T-cell (primary cell): ENCODE measurements at regions not wholly inside any gene's neighbourhood (a gene's known extent, or its start where the extent isn't known, plus 50 kb on each side); places are given as distances from the start of the nearest gene placed in this dataset.
A peak's percentile ranks its signal among the peaks of the same experiment; 100 is the strongest.

ENCODE experiments used
- ATAC-seq, 4 experiments: fragments of 200-7000 bp in 3 of 4; fragments of 150-1000 bp in 1 of 4; cut with Tn5 transposase; replicated peaks in 1 of 4; 1 replicate in 3 of 4; 2 replicates in 1 of 4; pipeline ENCODE4 v1.10.0; 2021; ENCODE audit warnings: moderate library complexity in 3 of 4, mild to moderate bottlenecking in 2 of 4, moderate number of reproducible peaks in 1 of 4
- CTCF ChIA-PET, 2 donors: fragments of 300-600 bp; sonication (Branson Sonifier 250); formaldehyde crosslinking; loops; one replicate each; lab custom pipeline; 2022; ENCODE audit warnings: antibody characterized with exemption in 2 of 2; lab: Charles Lee
- POLR2A ChIA-PET, 2 donors: fragments of 300-600 bp; sonication (Branson Sonifier 250); formaldehyde crosslinking; loops; one replicate each; lab custom pipeline; 2022; ENCODE audit warnings: antibody characterized with exemption in 2 of 2; lab: Charles Lee
- DNase-seq, 35 experiments: peaks; one replicate each; pipeline versions ENCODE4 v3.0.0 to v3.0.0-alpha.2; 2013 to 2023
- H3K27ac ChIP-seq: one replicate; pipeline ENCODE4 v1.5.1; 2013; ENCODE audit warnings: low read length
- H3K27me3 ChIP-seq, 2 experiments: replicated peaks in 1 of 2; 1 replicate in 1 of 2; 2 replicates in 1 of 2; pipeline versions ENCODE4 v1.6.1 to v1.7.0; 2013; ENCODE audit warnings: low read length in 1 of 2, mixed read lengths in 1 of 2; ENCODE audit not compliant: control insufficient read depth in 2 of 2, insufficient read depth in 2 of 2; ENCODE audit errors: extremely low read depth in 1 of 2
- H3K36me3 ChIP-seq, 2 donors: 1 replicate in 1 of 2; 2 replicates in 1 of 2; pipeline versions ENCODE4 v1.6.1 to v1.7.0; 2013; ENCODE audit warnings: low read length in 1 of 2; ENCODE audit not compliant: control insufficient read depth in 2 of 2, insufficient read depth in 1 of 2; ENCODE audit errors: extremely low read depth in 1 of 2
- H3K4me1 ChIP-seq, 2 experiments: 1 replicate in 1 of 2; 2 replicates in 1 of 2; pipeline versions ENCODE4 v1.6.1 to v1.7.0; 2013; ENCODE audit warnings: low read length in 2 of 2, mixed read lengths in 1 of 2; ENCODE audit not compliant: insufficient read depth in 2 of 2, control insufficient read depth in 1 of 2; ENCODE audit errors: extremely low read depth in 1 of 2
- H3K4me3 ChIP-seq, 2 donors: 1 replicate in 1 of 2; 2 replicates in 1 of 2; pipeline versions ENCODE4 v1.5.1 to v1.7.0; 2013; ENCODE audit warnings: mild to moderate bottlenecking in 2 of 2, low read length in 1 of 2, moderate library complexity in 1 of 2; ENCODE audit not compliant: control insufficient read depth in 1 of 2; ENCODE audit errors: extremely low read depth in 1 of 2
- H3K9me3 ChIP-seq: 2 replicates; pipeline ENCODE4 v1.7.0; 2013
- H3K27ac Mint-ChIP-seq, 2 donors: one replicate each; pipeline ENCODE4 v1.8.0; 2020 to 2021; ENCODE audit warnings: mild to moderate bottlenecking in 2 of 2, mixed read lengths in 2 of 2
- H3K27me3 Mint-ChIP-seq, 2 donors: one replicate each; pipeline ENCODE4 v1.8.0; 2021 to 2022; ENCODE audit warnings: mixed read lengths in 2 of 2
- H3K36me3 Mint-ChIP-seq: one replicate; pipeline ENCODE4 v1.8.0; 2021; ENCODE audit warnings: mixed read lengths
- H3K4me1 Mint-ChIP-seq, 3 donors: one replicate each; pipeline ENCODE4 v1.8.0; 2020 to 2022; ENCODE audit warnings: mixed read lengths in 3 of 3, mild to moderate bottlenecking in 1 of 3
- H3K4me3 Mint-ChIP-seq, 3 donors: one replicate each; pipeline ENCODE4 v1.8.0; 2020 to 2022; ENCODE audit warnings: mild to moderate bottlenecking in 3 of 3, mixed read lengths in 3 of 3, moderate library complexity in 3 of 3
- H3K9me3 Mint-ChIP-seq, 3 donors: one replicate each; pipeline ENCODE4 v1.8.0; 2020 to 2022; ENCODE audit warnings: mixed read lengths in 3 of 3
- WGBS: methylation state at CpG from one replicate; pipeline ENCODE4 v1.1.5; 2013; ENCODE audit warnings: missing lambda C conversion rate; ENCODE audit not compliant: insufficient coverage; 5-methylcytosine and 5-hydroxymethylcytosine counted together

GRCh38 chr4:38309471-38309870, 349.3 kb downstream of the PTTG2 start:
- Histone ChIP-seq H3K4me1 (peaks cover 28 to 42% of the 10 kb centered on the region in 2 experiments), H3K27ac (no peak overlapping the region), H3K36me3 (no peaks in the 10 kb centered on the region), H3K27me3 (no peaks in the 10 kb centered on the region), H3K9me3 (no peaks in the 10 kb centered on the region), H3K4me3 (no peak overlapping the region)
- Mint-ChIP-seq H3K4me1 (peaks cover 51 to 69% (median 69%) of the 10 kb centered on the region in 3 donors), H3K36me3 (no peaks in the 10 kb centered on the region), H3K9me3 (no peaks in the 10 kb centered on the region), H3K27ac (peak overlapping the region in 1 of 2 donors; percentile 14), H3K4me3 (no peak overlapping the region), H3K27me3 (no peaks in the 10 kb centered on the region)
- ChIA-PET CTCF (interaction anchor here (0.5 to 2.8 kb wide), 5 partner anchors 9 to 366 kb away, joined by 3 to 38 read pairs (median 7); no protein-coding TSS in a partner anchor), POLR2A (interaction anchor here in 1 of 2 donors (0.6 kb wide), 2 partner anchors 316 to 732 kb away, joined by 3 to 6 read pairs; no protein-coding TSS in a partner anchor)
- no peak for DNase-seq
- WGBS = no CpG with 5 or more reads among the region's 1 CpG
- ATAC-seq = no peak

- Histone ChIP-seq H3K4me3 (peak overlapping the region in 1 of 2 donors; percentile 14), H3K4me1 (peaks cover 28 to 42% of the 10 kb centered on the region in 2 experiments), H3K27me3 (no peaks in the 10 kb centered on the region), H3K27ac (peak overlapping the region; percentile 66), H3K9me3 (no peaks in the 10 kb centered on the region), H3K36me3 (no peaks in the 10 kb centered on the region)
- POLR2A ChIA-PET = interaction anchor here in 1 of 2 donors (1.1 to 1.7 kb wide), 2 partner anchors 9 to 356 kb away, joined by 4 to 10 read pairs; no protein-coding TSS in a partner anchor
- Mint-ChIP-seq H3K9me3 (no peaks in the 10 kb centered on the region), H3K4me1 (peaks cover 51 to 76% (median 65%) of the 10 kb centered on the region in 3 donors), H3K36me3 (no peaks in the 10 kb centered on the region), H3K27ac (peak overlapping the region; percentile 86 to 91), H3K4me3 (peak overlapping the region; percentile 18 to 70 (median 52)), H3K27me3 (no peaks in the 10 kb centered on the region)
- ATAC-seq (peak; percentile 97 to 99 (median 98)), DNase-seq (peak; percentile 27 to 90 (median 58))
- CTCF ChIA-PET = interaction anchor here (0.6 to 2.8 kb wide), 10 partner anchors 8 to 1445 kb away, joined by 3 to 38 read pairs (median 4); no protein-coding TSS in a partner anchor
- WGBS = 0% methylated on average over 1 of the region's 4 CpGs
Measured at GRCh38 chr4:38310446-38311043, 350.3 kb downstream of the PTTG2 start.

GRCh38 chr4:38311495-38312126, 351.4 kb downstream of the PTTG2 start:
- Histone ChIP-seq H3K9me3 (no peaks in the 10 kb centered on the region), H3K27ac (peak overlapping the region; percentile 66), H3K36me3 (no peaks in the 10 kb centered on the region), H3K4me1 (peaks cover 26 to 34% of the 10 kb centered on the region in 2 experiments), H3K4me3 (no peak overlapping the region), H3K27me3 (no peaks in the 10 kb centered on the region)
- H3K4me1 Mint-ChIP-seq = peaks cover 44 to 68% (median 56%) of the 10 kb centered on the region in 3 donors
- ChIA-PET CTCF (interaction anchor here in 1 of 2 donors (1.2 to 2.8 kb wide), 3 partner anchors 7 to 363 kb away, joined by 4 to 38 read pairs (median 6); no protein-coding TSS in a partner anchor), POLR2A (interaction anchor here in 1 of 2 donors (1.7 kb wide), 1 partner anchor 8 kb away, joined by 10 read pairs; no protein-coding TSS in a partner anchor)
- no peaks in the 10 kb centered on the region for H3K27me3 Mint-ChIP-seq
- no CpG with 5 or more reads among the region's 8 CpGs for WGBS
- no peak for DNase-seq
- H3K36me3 Mint-ChIP-seq = no peaks in the 10 kb centered on the region
- H3K4me3 Mint-ChIP-seq = peak overlapping the region in 1 of 3 donors; percentile 70
- no peak for ATAC-seq
- no peaks in the 10 kb centered on the region for H3K9me3 Mint-ChIP-seq
- peak overlapping the region; percentile 48 to 86 for H3K27ac Mint-ChIP-seq

GRCh38 chr4:38313175-38313574, 350.8 kb upstream of the KLF3 start:
- H3K36me3 ChIP-seq = no peaks in the 10 kb centered on the region
- H3K4me3 ChIP-seq = no peak overlapping the region
- H3K27ac ChIP-seq = no peak overlapping the region
- H3K27me3 ChIP-seq = no peaks in the 10 kb centered on the region
- DNase-seq = no peak
- H3K4me1 ChIP-seq = peaks cover 25 to 33% of the 10 kb centered on the region in 2 experiments
- H3K27ac Mint-ChIP-seq = no peak overlapping the region
- no peak for ATAC-seq
- H3K4me3 Mint-ChIP-seq = no peak overlapping the region
- H3K36me3 Mint-ChIP-seq = no peaks in the 10 kb centered on the region
- peaks cover 37 to 69% (median 49%) of the 10 kb centered on the region in 3 donors for H3K4me1 Mint-ChIP-seq
- POLR2A ChIA-PET = no interaction called here
- H3K9me3 Mint-ChIP-seq = no peaks in the 10 kb centered on the region
- no peaks in the 10 kb centered on the region for H3K27me3 Mint-ChIP-seq
- CTCF ChIA-PET = interaction anchor here (0.5 to 0.7 kb wide), 2 partner anchors 114 to 1963 kb away, joined by 3 to 5 read pairs; no protein-coding TSS in a partner anchor
- no CpG with 5 or more reads among the region's 5 CpGs for WGBS
- H3K9me3 ChIP-seq = no peaks in the 10 kb centered on the region

- POLR2A ChIA-PET = no interaction called here
- Histone ChIP-seq H3K4me1 (peaks cover 31 to 40% of the 10 kb centered on the region in 2 experiments), H3K27ac (no peak overlapping the region), H3K9me3 (no peaks in the 10 kb centered on the region), H3K27me3 (no peaks in the 10 kb centered on the region), H3K4me3 (no peak overlapping the region), H3K36me3 (no peaks in the 10 kb centered on the region)
- ATAC-seq = no peak
- Mint-ChIP-seq H3K27me3 (no peaks in the 10 kb centered on the region), H3K4me3 (no peak overlapping the region), H3K4me1 (peaks cover 41 to 70% (median 55%) of the 10 kb centered on the region in 3 donors), H3K9me3 (no peaks in the 10 kb centered on the region), H3K36me3 (no peaks in the 10 kb centered on the region), H3K27ac (no peak overlapping the region)
- CTCF ChIA-PET = interaction anchor here in 1 of 2 donors (1.0 to 1.5 kb wide), 2 partner anchors 340 to 361 kb away, joined by 3 read pairs; no protein-coding TSS in a partner anchor
- 100% methylated on average over 1 of the region's 4 CpGs for WGBS
- DNase-seq = no peak
Measured at GRCh38 chr4:38313999-38314561, 349.9 kb upstream of the KLF3 start.

- H3K4me1 Mint-ChIP-seq = peaks cover 42 to 70% (median 55%) of the 10 kb centered on the region in 3 donors
- no peaks in the 10 kb centered on the region for H3K9me3 ChIP-seq
- no peaks in the 10 kb centered on the region for H3K27me3 ChIP-seq
- H3K27me3 Mint-ChIP-seq = no peaks in the 10 kb centered on the region
- H3K27ac ChIP-seq = no peak overlapping the region
- no peaks in the 10 kb centered on the region for H3K36me3 ChIP-seq
- H3K36me3 Mint-ChIP-seq = no peaks in the 10 kb centered on the region
- H3K4me3 Mint-ChIP-seq = no peak overlapping the region
- 89% methylated on average over 3 of the region's 5 CpGs for WGBS
- H3K4me3 ChIP-seq = no peak overlapping the region
- peaks cover 30 to 43% of the 10 kb centered on the region in 2 experiments for H3K4me1 ChIP-seq
- CTCF ChIA-PET = interaction anchor here (0.5 to 1.5 kb wide), 3 partner anchors 340 to 731 kb away, joined by 3 to 7 read pairs (median 3); no protein-coding TSS in a partner anchor
- H3K9me3 Mint-ChIP-seq = no peaks in the 10 kb centered on the region
- POLR2A ChIA-PET = no interaction called here
- H3K27ac Mint-ChIP-seq = no peak overlapping the region
- ATAC-seq (no peak), DNase-seq (no peak)
Measured at GRCh38 chr4:38314663-38315062, 349.3 kb upstream of the KLF3 start.
